GM21737 (cell line): ENCODE measurements at regions not wholly inside any gene's neighbourhood (a gene's known extent, or its start where the extent isn't known, plus 50 kb on each side); places are given as distances from the start of the nearest gene placed in this dataset.

Experiments
- ATAC-seq: cut with Tn5 transposase; IDR thresholded peaks from one replicate; pipeline ENCODE4 v1.9.1; 2021; ENCODE audit warnings: mild to moderate bottlenecking, moderate library complexity; ENCODE audit not compliant: unreplicated experiment

DNA sequence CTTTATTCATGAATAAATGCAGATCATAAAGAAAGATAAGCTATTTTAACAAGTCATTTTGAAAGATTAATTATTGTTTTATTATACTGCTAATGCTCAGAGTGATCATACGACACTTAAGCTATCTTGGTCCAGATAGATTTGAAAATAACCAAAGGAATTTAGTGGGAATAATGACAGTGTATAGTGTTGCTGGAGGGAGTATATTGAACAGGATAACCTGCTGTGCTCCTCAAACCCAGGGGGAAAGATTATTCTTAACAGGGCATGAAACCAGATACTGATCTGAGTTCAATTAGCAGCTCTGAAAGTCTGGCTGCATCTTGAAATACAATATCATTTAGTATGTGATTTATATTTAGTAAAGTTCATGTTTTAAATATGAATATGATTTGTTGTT lies 216.3 kb upstream of the ITGA4 start:
- ATAC-seq = no peak

- no peak for ATAC-seq
These were observed 215.8 kb upstream of the ITGA4 start for GRCh38 chr2:181241366-181241765.

GRCh38 chr2:181241797-181242196 lies 215.4 kb upstream of the ITGA4 start:
- peak; percentile 71 for ATAC-seq

GRCh38 chr2:181242262-181242661 lies 214.9 kb upstream of the ITGA4 start:
- no peak for ATAC-seq

GRCh38 chr2:181243319-181243718 lies 213.9 kb upstream of the ITGA4 start:
- no peak for ATAC-seq

DNA sequence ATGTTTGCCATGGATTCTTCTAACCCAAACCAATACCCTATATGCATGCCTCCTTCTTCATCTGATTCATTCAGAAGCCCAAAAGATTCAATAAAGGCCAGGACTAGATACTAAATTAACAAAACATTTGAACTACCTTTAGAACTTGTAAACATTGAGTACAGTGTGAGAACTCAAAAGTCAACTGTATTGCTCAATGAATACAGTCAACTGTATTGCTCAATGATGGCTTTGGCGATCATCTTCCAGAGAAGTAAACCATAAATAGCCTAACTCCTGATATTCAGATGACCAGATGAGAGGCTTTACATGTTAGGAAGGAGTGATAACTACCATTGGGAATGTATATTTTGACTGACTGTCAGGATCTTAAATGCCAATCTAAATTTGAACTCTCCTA lies 206.5 kb upstream of the ITGA4 start:
- ATAC-seq = no peak

DNA sequence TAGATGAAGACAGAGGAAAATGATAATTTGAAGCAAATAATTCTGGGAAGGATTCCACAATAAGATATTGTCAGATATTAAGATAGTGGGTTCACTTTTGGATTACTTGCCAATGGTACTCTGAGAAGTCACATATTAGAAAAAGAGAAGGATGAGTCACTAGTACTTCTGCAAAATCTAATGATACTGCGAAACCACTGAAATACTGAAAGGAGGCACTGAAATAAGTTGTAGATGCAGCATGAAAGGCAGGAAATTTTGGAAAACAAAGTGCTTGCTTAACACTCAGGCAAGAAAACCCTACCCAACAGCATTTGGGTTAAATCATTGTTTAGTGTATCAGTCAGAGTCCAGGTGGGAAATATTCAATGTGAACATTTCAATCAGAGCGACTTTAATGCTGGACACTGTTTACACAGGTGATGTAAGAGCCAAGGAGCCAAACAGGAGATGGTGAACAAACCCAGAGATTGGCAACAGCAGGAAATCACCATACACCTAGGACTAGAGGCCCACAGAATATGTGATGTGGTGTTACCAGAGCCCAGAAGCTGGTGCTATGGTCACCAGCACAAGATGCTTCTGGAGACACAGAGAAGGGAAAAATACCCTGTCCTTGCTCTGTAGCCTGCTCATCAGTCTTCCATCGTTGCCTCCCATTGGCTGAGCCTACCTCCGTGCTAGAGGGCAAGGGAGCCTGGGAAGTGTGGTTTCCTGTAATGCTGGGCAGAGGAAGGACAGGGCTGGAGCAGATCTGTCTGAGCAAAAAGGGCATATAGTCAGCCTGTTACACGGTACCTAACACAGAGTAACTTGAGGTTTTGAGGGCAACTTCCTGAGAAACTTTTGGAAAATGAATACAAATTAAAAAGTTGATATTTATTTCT lies 204.7 kb upstream of the ITGA4 start:
- no peak for ATAC-seq

- no peak for ATAC-seq
These were observed 203.7 kb upstream of the ITGA4 start for GRCh38 chr2:181253438-181253837.

DNA sequence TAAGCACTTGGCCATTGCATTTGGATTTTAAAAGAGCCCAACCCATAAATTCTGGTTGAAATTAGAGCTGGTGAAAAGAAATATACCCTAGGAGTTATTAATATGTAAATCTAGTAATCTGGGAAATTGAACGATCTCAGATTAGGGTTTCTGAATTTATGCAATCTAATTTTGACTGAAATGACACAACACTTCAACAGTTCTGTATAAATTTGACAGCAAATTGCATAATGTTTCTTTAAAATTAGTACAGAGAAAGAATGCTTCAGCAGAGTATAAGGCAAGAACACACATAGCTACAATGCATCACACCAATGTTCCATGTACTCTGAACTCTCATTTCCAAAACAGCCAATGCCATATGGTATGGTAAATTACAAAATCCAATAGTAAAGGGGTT lies 201.5 kb upstream of the ITGA4 start:
- no peak for ATAC-seq

DNA sequence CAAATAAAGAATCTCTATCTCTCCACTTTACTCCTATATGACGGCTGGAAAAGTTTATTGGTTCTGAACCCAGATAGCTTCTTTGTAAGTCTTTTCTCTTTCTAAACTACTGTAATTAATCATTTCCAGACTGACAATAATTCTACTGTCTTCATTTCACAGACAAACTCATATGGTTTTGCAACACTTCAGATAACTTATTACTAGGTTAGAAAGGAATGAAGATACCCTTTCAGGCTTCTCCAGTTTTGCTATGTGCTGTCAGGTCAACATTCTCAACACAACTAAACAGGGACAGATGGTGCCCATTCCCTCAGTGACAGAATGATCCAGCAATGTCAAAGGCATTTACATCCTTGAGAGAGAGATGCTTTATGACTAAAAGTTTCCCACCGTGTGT lies 198.5 kb upstream of the ITGA4 start:
- ATAC-seq = no peak

GRCh38 chr2:181262782-181263181 lies 194.4 kb upstream of the ITGA4 start:
- ATAC-seq = no peak

DNA sequence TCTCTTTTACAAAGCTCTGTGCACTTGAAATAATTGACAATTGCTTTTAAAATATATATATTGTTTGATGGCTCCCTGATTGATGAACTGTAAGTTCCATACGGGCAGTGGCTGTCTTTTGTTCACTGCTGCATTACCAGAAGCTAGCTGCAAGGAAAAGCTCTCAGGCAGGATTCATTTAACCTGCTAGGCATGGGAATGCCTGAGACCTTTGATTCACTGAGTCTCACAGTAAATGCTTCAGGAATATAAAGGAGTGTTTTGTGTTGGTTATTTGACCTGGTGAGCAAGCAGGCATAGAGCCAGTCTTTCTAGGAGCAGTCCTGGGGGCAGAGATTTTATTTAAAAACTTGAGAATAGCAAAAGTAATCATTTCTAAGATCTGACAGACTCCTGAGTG lies 193.2 kb upstream of the ITGA4 start:
- ATAC-seq = no peak

GRCh38 chr2:181264441-181264840 lies 192.7 kb upstream of the ITGA4 start:
- no peak for ATAC-seq

- ATAC-seq = no peak
These were observed 190.6 kb upstream of the ITGA4 start for GRCh38 chr2:181266614-181267013.

GRCh38 chr2:181268174-181268867 lies 188.9 kb upstream of the ITGA4 start:
- ATAC-seq = no peak

- ATAC-seq = no peak
These were observed 183.2 kb upstream of the ITGA4 start for GRCh38 chr2:181273986-181274385.

DNA sequence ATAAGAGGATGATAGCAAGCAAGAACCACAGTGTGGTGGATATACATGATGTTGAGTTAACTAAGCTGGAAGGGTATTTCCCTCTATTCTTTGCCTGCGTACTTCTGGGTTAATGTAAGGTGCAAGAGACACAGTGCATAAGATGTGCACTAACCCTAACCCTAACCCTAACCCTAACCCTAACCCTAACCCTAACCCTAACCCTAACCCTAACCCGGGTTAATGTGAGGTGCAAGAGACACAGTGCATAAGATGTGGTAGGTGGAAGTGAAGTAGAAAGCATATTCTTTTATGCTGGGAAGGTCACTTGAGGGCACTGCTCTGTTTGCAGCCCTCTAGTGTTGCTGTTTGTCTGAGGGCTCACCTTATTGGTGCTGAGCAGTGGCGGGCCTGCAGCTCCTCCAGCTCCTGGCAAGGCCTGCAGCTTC lies 181.5 kb upstream of the ITGA4 start:
- ATAC-seq = no peak

DNA sequence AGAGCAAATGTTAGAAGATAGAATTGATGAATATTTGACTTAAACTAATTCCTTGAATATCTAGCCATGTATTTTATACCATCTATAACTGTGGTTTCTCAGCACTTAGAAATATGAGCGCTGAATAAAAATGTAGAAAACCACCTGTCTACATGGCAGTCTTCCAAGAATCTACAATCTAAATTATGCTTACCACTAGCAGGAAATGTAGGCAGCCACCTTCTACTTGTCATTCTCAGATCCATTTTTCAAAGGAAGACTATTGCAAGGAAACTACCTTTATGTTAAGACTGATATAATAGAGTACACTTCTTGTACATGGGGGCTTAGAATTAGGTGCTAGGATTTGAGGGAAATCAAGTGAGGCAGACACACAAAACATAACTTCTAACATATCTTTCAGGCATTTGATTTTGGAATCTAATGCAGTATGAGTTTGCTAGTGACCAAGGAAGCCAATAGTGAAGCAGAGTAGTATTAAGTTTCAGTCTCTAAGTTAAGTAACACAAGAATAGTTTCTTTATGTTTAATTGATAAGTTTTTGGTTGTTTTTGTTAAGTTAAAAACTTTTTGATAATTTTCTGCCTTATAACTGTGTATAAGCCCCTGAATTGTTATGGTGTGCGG lies 175.9 kb upstream of the ITGA4 start:
- no peak for ATAC-seq

GRCh38 chr2:181285116-181285515 lies 172.1 kb upstream of the ITGA4 start:
- no peak for ATAC-seq

DNA sequence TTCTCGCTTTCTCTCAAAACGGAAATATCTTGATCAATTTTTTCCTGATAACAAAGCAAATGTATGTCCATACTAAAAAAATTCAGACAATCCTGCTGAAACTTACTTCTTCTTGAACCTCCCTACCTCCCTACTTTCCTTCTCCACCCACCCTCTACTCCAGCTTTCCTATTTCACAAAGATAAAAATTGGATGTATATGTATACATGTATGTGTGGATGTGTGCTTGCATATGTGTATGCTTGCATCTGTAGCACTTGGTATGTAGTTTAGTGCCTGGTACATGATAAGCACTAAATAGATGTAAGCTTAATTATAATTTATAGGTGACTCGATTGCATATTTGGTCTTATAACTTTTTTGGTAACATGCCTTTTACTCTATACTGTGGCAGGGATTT lies 167.5 kb upstream of the ITGA4 start:
- no peak for ATAC-seq

GRCh38 chr2:181290182-181290581 lies 167.0 kb upstream of the ITGA4 start:
- no peak for ATAC-seq

- ATAC-seq = no peak
These were observed 162.2 kb upstream of the ITGA4 start for GRCh38 chr2:181294979-181295378.
